Progenitor cell of endocrine pancreas (in vitro differentiated cells): ENCODE measurements at regions not wholly inside any gene's neighbourhood (a gene's known extent, or its start where the extent isn't known, plus 50 kb on each side); places are given as distances from the start of the nearest gene placed in this dataset.

Experiments used
- DNase-seq: peaks from one replicate; pipeline ENCODE4 v3.0.0; 2021; ENCODE audit warnings: low spot score; ENCODE audit not compliant: unreplicated experiment
- H3K27ac Mint-ChIP-seq: 2 replicates; pipeline ENCODE4 v1.8.0; 2021; ENCODE audit warnings: mild to moderate bottlenecking, moderate library complexity, mixed read lengths
- H3K27me3 Mint-ChIP-seq: 2 replicates; pipeline ENCODE4 v1.8.0; 2021; ENCODE audit warnings: mixed read lengths
- H3K36me3 Mint-ChIP-seq: 2 replicates; pipeline ENCODE4 v1.8.0; 2022; ENCODE audit warnings: mixed read lengths; ENCODE audit not compliant: insufficient read depth
- H3K4me1 Mint-ChIP-seq: 2 replicates; pipeline ENCODE4 v1.8.0; 2021; ENCODE audit warnings: low read depth, mixed read lengths
- H3K4me3 Mint-ChIP-seq: 2 replicates; pipeline ENCODE4 v1.8.0; 2021; ENCODE audit warnings: low read depth, mild to moderate bottlenecking, moderate library complexity, mixed read lengths
- H3K9me3 Mint-ChIP-seq: 2 replicates; pipeline ENCODE4 v1.8.0; 2021; ENCODE audit warnings: low read depth, mixed read lengths
- TF ChIP-seq, protein P1 (sequence below): fragments of 200-600 bp; sonication (generic); IDR thresholded peaks from one replicate; pipeline ENCODE4 v1.5.0; 2021; ENCODE audit warnings: antibody characterized with exemption, mild to moderate bottlenecking; ENCODE audit not compliant: unreplicated experiment

DNA sequence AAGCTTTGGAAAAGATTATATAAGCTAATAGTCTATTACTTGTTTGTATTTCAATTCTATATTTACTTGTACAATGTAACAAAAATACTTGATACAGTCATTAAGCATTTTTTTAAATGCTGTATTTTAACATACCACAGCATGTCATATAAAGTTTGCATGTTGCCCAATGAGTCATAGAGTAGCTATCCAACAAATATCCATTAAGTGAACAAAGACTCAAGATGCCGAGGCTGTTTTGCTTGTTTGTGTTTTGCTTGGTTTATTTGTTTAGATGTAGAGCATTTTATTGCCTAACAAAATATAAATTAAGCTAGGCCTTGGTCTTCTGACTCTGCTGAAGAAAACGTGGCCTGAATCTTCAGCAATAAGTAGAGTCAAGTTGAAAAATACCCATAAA is 1584.3 kb upstream of the NUDT12 start:
- peaks cover 1% of the 10 kb centered on the region for H3K4me1 Mint-ChIP-seq

DNA sequence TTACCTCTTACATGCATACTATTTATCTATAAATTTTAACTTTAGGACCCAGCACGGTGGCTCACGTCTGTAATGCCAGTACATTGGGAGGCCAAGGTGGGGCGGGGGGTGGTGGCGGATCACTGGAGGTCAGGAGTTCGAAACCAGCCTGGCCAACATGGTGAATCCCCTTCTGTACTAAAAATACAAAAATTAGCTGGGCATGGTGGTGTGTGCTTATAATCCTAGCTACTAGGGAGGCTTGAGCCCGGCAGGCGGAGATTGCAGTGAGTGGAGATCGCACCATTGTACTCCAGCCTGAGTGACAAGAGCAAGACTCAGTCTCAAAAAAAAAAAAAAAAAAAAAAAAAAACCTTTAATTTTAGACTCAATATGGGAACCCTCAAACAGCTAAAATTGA is 1582.6 kb upstream of the NUDT12 start:
- no peak for DNase-seq
- no peaks in the 10 kb centered on the region for H3K36me3 Mint-ChIP-seq
- H3K4me1 Mint-ChIP-seq: peaks cover under 1% of the 10 kb centered on the region
- no peaks in the 10 kb centered on the region for H3K9me3 Mint-ChIP-seq
- no peak overlapping the region for H3K4me3 Mint-ChIP-seq
- no peaks in the 10 kb centered on the region for H3K27me3 Mint-ChIP-seq
- no peak overlapping the region for H3K27ac Mint-ChIP-seq
- TF ChIP-seq, protein P1, sequence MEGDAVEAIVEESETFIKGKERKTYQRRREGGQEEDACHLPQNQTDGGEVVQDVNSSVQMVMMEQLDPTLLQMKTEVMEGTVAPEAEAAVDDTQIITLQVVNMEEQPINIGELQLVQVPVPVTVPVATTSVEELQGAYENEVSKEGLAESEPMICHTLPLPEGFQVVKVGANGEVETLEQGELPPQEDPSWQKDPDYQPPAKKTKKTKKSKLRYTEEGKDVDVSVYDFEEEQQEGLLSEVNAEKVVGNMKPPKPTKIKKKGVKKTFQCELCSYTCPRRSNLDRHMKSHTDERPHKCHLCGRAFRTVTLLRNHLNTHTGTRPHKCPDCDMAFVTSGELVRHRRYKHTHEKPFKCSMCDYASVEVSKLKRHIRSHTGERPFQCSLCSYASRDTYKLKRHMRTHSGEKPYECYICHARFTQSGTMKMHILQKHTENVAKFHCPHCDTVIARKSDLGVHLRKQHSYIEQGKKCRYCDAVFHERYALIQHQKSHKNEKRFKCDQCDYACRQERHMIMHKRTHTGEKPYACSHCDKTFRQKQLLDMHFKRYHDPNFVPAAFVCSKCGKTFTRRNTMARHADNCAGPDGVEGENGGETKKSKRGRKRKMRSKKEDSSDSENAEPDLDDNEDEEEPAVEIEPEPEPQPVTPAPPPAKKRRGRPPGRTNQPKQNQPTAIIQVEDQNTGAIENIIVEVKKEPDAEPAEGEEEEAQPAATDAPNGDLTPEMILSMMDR: no peak

More for the DNA sequence above, 1584.3 kb upstream of the NUDT12 start:
- Mint-ChIP-seq H3K4me3 (no peak overlapping the region), H3K36me3 (no peaks in the 10 kb centered on the region), H3K9me3 (no peaks in the 10 kb centered on the region), H3K27ac (no peak overlapping the region), H3K27me3 (no peaks in the 10 kb centered on the region)
- DNase-seq: no peak
- TF ChIP-seq, protein P1: no peak

DNA sequence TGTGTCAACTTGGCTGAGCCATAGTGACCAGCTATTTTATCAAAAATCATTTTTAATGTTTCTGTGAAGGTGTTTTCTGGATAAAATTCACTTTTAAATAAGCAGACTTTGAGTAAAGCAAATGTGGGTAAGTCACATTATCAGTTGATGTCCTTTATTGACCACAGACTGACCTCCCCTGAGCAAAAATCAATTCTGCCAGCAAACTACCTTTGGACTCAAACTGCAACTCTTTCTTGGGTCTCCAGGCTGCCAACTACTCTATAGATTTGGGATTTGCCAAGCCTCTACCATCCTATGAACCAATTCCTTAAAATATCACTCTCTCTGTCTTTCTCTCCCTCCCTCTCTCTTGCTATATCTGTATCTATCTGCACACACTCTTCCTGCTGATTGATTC is 1571.7 kb upstream of the NUDT12 start:
- Mint-ChIP-seq H3K27ac (no peak overlapping the region), H3K4me1 (peaks cover 12% of the 10 kb centered on the region), H3K36me3 (peaks cover 2% of the 10 kb centered on the region), H3K4me3 (no peak overlapping the region), H3K27me3 (no peaks in the 10 kb centered on the region), H3K9me3 (peaks cover 26% of the 10 kb centered on the region)
- no peak for DNase-seq
- TF ChIP-seq, protein P1: no peak

DNA sequence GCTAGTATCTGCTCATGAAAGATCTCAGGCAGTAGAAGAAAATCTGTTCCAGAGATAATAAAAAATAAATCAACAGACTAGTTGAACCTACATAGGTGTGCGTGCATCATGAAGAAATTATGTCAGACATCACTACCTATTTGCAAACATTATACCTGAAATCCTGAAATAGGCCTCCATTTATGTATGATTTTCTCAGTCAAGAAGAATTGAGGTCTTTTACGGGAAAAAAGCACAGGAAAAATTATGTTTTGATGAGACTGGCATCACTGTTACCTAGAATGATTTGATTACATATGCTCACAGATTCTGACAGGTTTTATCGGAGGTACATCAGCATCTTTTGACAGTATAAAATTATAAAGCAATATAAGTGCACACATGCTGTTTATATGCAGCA is 1570.5 kb upstream of the NUDT12 start:
- no peak for DNase-seq
- no peak overlapping the region for H3K27ac Mint-ChIP-seq
- H3K9me3 Mint-ChIP-seq: peaks cover 26% of the 10 kb centered on the region
- H3K36me3 Mint-ChIP-seq: peaks cover 2% of the 10 kb centered on the region
- TF ChIP-seq, protein P1: no peak
- H3K27me3 Mint-ChIP-seq: no peaks in the 10 kb centered on the region
- peaks cover 12% of the 10 kb centered on the region for H3K4me1 Mint-ChIP-seq
- no peak overlapping the region for H3K4me3 Mint-ChIP-seq

DNA sequence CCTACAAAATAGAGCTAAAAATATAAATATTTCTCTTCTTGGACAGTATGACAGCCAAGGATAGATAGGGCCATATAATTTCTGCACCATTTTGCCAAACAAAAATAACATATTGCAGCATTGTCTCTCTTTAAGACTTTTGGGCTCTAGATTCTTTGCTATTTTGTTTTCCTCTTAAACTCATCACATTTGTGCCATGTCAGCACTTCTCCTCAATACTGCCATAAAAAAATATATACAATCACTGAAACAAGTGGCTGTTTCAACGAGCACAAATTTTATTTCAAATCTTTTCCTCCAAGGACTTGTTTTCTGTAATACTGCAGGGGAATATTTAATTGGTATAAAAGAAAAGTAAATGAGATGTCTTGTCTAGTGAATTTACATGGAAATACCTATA is 1570.0 kb upstream of the NUDT12 start:
- no peak for DNase-seq
- Mint-ChIP-seq H3K4me1 (peaks cover 12% of the 10 kb centered on the region), H3K9me3 (peaks cover 26% of the 10 kb centered on the region), H3K4me3 (no peak overlapping the region), H3K27ac (no peak overlapping the region), H3K36me3 (peaks cover 2% of the 10 kb centered on the region), H3K27me3 (no peaks in the 10 kb centered on the region)
- TF ChIP-seq, protein P1: no peak
